Stimulated activated CD8-positive, alpha-beta memory T cell treated with anti-CD3 and anti-CD28 coated beads, Interleukin-7, amount 100 ng/mL, for 48 hours (primary cell): ENCODE measurements at regions not wholly inside any gene's neighbourhood (a gene's known extent, or its start where the extent isn't known, plus 50 kb on each side); places are given as distances from the start of the nearest gene placed in this dataset.
"Not testable (repeated sequence)": the region's sequence is repeated elsewhere in the genome, so short reads cannot be mapped to it uniquely, and the experiment has no call there.

ENCODE experiments used
- DNase-seq, 2 donors: peaks; one replicate each; pipeline ENCODE4 v3.0.0-alpha.2; 2020; ENCODE audit warnings: low read depth in 1 of 2; ENCODE audit errors: extremely low read depth in 1 of 2

GRCh38 chr10:124324856-124325632 is 93.7 kb downstream of the OAT start:
- no peak for DNase-seq

- DNase-seq: no peak
Measured at GRCh38 chr10:124324451-124324850, 94.3 kb downstream of the OAT start.

GRCh38 chr10:124323806-124324205 is 94.9 kb downstream of the OAT start:
- no peak for DNase-seq

GRCh38 chr10:124323111-124323725 is 95.5 kb downstream of the OAT start:
- DNase-seq: no peak

GRCh38 chr10:124322191-124322980 is 96.3 kb downstream of the OAT start:
- DNase-seq: no peak

- DNase-seq: no peak
Measured at GRCh38 chr10:124321433-124322089, 97.2 kb downstream of the OAT start.

- DNase-seq: no peak
Measured at GRCh38 chr10:124320778-124321432, 97.8 kb downstream of the OAT start.

GRCh38 chr10:124319926-124320391 is 98.8 kb downstream of the OAT start:
- DNase-seq: no peak

- DNase-seq: not testable (repeated sequence)
Measured at GRCh38 chr10:124319520-124319919, 99.2 kb downstream of the OAT start.

GRCh38 chr10:124318811-124319210 is 99.9 kb downstream of the OAT start:
- DNase-seq: no peak

- no peak for DNase-seq
Measured at GRCh38 chr10:124318076-124318475, 100.6 kb downstream of the OAT start.

GRCh38 chr10:124316326-124316725 is 102.4 kb downstream of the OAT start:
- DNase-seq: no peak

GRCh38 chr10:124315591-124316270 is 103.0 kb downstream of the OAT start:
- no peak for DNase-seq

- DNase-seq: no peak
Measured at GRCh38 chr10:124313374-124313773, 105.3 kb downstream of the OAT start.

- DNase-seq: no peak
Measured at GRCh38 chr10:124308811-124309210, 109.9 kb downstream of the OAT start.

GRCh38 chr10:124308056-124308645 is 110.6 kb downstream of the OAT start:
- no peak for DNase-seq

- no peak for DNase-seq
Measured at GRCh38 chr10:124307591-124307990, 111.1 kb downstream of the OAT start.

GRCh38 chr10:124306922-124307371 is 111.8 kb downstream of the OAT start:
- no peak for DNase-seq

GRCh38 chr10:124306520-124306919 is 112.2 kb downstream of the OAT start:
- no peak for DNase-seq

GRCh38 chr10:124305984-124306383 is 112.7 kb downstream of the OAT start:
- no peak for DNase-seq
